ENCODE measurements at regions not wholly inside any gene's neighbourhood (a gene's known extent, or its start where the extent isn't known, plus 50 kb on each side); places are given as distances from the start of the nearest gene placed in this dataset.

GRCh38 chr12:127267128-127267527 is 999.8 kb upstream of the TMEM132C start:
- DNase-seq: no peak

- DNase-seq: no peak
Measured at GRCh38 chr12:127268213-127268612, 998.8 kb upstream of the TMEM132C start.

DNA sequence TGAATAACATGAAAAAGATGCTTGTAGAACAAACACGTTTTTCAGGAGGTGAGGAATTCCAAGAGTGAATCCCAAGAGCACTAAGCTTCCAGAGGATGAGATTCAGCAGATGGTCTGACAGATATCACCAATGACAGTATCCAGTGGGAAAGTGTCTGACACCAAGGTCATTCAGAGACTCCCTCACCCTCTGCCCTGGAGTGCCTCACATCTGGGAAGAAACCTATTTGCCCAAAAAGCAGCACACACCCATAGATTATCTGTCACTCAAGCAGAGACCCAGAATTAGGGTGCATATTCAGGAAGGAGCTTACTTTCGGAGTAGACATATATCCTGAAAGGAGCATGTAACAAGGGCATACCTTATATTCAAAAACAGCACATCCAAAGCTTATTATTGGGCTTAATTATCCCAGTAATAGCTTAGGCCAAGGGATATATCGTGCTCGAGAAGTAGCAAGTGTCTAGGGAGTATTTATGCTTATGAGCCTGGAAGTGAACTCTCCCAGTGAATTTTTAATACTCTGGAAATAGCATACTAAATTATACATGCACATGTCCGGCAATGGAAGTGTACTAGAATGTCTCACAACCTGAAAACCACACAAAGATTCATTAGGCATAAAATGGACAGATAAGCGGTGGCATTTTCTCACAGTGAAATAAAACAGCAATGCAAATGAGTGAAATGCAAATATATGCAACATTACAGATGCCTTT is 998.1 kb upstream of the TMEM132C start:
- no peak for DNase-seq

GRCh38 chr12:127270193-127270592 is 996.8 kb upstream of the TMEM132C start:
- DNase-seq: no peak

DNA sequence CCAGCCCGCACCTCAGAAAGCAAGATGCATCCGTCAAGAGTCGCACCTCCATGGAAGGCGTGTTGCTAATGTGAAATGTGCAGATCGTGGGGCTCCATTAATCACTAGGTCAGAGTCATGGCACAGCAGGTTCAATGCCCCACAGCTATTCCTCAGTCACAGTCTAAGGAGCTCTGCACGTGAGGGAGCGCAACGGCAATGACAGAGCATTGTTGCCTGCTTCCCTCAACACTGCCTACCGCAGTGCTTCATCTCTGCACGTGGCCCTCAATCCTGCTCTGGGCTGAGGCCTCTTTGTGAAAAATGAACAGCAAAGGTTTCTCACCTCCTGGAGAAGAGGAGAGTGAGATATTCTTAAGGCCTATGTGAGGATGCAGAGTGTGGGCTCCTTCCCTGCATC is 995.2 kb upstream of the TMEM132C start:
- no peak for DNase-seq

GRCh38 chr12:127272864-127273263 is 994.1 kb upstream of the TMEM132C start:
- DNase-seq: no peak

- no peak for DNase-seq
Measured at GRCh38 chr12:127273626-127274025, 993.3 kb upstream of the TMEM132C start.

- no peak for DNase-seq
Measured at GRCh38 chr12:127275416-127275815, 991.6 kb upstream of the TMEM132C start.

- DNase-seq: no peak
Measured at GRCh38 chr12:127277882-127278281, 989.1 kb upstream of the TMEM132C start.

DNA sequence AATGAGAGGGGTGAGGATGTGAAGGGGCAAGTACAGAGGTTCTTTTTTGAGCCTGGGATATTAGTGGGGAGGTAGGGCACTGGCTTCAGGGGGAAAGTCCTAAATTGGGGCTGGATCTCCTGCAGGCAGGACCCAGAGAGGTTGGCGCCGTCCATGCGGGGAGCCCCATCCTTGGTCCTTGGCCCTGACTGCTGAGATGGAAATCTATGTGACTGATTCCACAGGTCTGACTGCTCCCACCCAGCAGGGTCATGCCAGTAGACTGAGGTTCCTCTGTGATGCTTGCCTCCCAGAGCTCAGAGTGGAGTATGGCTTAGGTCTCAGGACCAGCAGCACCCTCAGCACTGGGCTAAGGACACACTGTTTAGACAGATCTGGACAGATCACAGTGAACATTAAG is 988.6 kb upstream of the TMEM132C start:
- no peak for DNase-seq

DNA sequence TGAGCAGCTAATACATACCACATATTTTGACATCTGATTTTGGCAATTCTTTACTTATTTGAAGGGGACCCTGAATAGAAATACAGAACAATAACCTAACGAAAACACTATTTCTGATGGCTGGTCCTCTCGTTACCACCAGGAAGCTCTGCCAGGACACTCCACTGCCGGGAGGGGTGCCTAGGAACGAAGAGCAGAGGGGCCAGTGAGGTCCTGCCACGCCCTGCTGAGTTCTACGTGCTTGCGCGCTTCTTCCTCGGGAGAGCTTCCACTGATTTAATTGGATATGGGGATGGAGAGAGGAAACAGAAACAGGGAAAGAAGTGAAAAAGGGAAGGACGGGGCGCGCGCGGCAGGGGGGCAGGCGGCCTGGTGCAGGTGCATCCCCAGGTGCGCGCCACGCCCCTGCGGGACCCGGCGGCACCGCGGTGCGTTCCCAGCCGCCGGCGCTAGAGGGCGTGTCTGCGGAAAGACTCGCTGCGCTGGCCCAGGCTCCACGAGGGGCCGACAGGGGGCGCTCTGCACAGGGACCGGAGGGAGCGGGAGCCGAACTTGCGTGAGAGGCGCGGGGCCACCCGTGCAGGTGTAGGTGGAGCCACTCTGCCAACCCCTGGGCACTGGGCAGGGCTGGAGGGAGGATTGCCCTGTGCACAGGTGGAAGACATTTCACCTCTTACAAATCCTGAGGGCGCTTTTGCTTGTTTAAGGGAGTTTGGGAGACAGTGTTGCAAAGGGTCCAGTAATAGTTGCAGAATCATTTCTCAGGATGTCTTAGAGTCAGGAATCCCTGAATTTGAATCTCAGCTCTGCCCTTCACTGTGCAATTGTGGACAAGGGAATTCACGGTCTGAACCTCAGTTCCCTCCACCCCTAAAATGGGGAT is 986.3 kb upstream of the TMEM132C start:
- no peak for DNase-seq

DNA sequence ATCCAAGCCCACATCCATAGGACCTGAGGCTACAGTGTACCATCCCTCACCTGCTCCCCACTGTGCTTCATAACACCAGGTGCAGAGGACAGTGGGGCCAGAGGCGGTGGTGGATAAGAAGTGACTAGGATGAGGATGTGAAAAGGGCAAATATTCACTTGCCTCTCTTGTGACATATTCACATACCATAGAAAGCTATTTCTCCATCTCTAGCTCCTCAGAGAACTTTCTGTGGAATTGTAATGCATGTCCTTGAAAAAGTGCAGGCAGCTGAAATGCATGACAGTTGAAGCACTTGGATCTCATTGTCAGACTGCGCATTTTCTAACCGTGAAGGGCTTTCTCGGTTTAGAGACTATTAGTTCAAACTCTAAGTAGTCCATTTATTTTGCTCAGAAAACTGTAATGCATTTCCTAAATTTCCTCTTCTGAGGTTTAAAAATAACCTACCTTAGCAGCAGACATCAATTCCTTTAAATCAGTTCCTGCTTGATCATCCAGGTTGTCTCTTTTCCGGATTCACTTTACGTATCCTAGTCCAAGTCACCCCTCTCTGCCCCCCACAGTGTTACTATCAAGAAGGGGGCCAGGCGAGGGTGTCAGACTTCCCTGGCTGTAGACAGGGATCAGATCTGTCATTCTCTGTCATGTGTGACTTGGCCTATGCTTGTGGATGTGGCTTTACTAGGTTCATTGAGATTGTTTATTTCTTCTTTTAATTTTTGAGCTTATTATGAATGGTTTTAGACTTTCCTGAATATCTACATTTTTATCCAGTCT is 984.0 kb upstream of the TMEM132C start:
- DNase-seq: no peak

DNA sequence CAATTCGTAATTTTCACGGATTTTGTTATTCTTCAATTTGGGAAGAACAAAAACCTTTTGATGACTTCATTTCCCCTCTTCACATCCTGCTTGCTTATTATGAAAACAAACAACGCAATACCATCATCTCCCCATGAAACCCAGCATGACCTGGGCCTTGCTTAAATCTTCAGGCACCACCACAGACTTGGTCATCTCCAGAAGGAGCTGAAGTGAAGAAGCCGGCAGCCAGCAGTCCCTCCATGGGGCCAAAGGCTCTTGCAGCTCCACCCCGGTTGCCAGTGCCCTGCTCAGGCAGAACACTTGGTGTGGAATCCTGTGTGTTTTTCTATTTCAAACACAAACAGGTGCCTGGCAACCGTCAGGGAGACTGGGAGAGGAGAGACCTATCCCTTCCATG is 982.9 kb upstream of the TMEM132C start:
- DNase-seq: no peak

GRCh38 chr12:127284870-127285431 is 982.0 kb upstream of the TMEM132C start:
- DNase-seq: no peak

GRCh38 chr12:127286281-127286680 is 980.7 kb upstream of the TMEM132C start:
- DNase-seq: no peak

- no peak for DNase-seq
Measured at GRCh38 chr12:127287256-127287655, 979.7 kb upstream of the TMEM132C start.

GRCh38 chr12:127290251-127290650 is 976.7 kb upstream of the TMEM132C start:
- no peak for DNase-seq

DNA sequence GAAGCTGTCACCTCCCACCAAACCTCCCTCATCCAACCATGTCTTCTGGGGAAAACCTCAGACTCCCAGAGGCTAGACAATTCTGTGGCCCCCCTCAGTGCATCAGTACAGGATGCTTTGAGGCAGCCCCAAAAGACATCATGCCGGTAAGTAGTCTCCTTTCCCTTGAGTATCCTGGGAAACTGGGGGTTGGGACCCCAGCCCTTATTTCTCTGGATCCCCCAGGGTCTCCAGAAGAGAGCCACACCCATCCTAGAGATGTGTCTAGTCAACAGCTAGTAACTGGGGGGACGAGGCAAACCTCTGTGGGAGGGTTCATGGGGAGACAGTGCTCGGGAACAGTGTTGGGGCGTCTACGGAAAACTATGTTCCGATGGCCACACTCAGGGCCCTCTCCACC is 974.2 kb upstream of the TMEM132C start:
- no peak for DNase-seq

DNA sequence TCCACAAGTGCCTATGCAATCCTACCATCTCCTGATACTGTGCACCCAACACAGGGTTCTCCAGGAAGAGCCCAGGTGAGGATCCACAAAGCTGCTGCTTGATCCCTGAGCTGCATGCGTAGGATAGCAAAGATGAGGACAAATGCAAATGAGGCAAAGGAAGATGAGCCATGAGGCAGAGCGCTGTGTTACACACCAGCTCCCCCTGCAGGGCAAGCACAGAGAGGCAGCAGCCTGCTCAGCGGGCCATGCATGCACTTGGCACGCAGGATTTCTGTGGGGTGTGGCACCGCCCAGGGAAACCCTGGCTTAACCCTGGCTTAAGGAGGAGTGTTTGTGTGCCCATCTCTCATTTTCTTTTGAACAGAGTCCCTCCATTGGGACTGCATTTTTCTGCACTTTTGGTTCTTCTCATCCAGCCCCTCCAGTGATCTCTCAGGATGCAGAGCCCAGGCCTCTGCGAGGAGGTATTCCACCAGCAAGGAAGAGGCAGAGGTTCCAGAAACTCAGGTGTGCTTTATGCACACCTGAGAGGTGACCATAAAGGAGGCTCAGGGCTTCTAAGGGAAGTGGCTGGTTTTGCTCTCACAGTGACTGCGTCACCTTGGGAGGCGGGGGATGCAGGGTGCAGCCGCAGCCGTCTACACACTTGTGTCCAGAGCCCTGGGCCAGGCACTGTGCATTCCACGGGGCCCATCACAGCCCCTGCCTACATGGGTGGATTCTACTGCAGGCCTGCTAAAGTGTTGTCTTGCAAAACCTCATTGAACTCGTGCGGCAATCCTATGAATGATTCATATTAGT is 973.3 kb upstream of the TMEM132C start:
- DNase-seq: peak; percentile 78

DNA sequence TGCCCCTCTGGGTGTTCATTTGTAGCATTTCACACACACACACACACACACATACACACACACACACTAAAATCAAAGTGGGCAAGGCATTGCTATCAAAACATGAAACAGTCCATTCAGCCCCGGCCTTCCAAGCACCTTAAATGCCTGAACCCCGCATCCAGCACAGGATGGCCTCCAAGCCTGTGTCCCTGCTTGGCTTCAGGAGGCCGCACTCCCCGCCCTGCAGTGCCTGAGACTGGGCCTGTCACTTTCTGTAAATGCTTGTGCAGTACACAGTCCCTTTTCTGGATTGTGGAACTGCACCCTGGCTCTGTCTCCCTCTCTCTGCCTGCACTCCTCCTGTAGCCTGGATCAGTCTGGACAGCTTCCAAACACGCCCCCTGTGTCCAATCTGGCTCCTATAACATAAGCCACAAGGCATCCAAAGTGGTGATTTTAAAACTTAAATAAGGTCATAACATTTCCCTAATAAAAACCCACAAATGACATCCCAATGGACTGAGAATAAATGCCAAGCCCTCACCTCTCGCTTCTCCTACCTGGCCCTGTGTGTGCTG is 972.2 kb upstream of the TMEM132C start:
- no peak for DNase-seq

- DNase-seq: no peak
Measured at GRCh38 chr12:127295630-127296029, 971.3 kb upstream of the TMEM132C start.

DNA sequence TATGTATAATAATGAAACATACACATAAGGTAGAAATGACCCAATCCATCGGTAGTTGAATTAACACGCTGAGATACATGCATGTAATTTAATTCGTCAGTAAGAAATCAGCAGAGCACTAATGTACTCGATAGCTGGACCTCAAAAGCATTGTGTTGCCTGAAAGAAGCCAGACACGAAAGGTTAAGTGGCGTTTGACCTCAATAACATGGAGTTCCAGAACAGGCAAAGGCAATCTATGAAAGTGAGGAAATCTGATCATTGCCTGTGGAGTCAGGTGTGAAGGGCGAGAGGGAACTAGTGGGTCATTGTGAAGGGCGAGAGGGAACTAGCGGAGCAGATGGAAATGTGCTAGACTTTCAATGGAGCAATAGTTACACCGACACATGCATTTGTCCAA is 970.4 kb upstream of the TMEM132C start:
- DNase-seq: no peak

Measured in NCI-H510A treated with DMSO at 0.1 percent for 48 hours (cell line).